Naive thymus-derived CD4-positive, alpha-beta T cell (primary cell): ENCODE measurements at regions not wholly inside any gene's neighbourhood (a gene's known extent, or its start where the extent isn't known, plus 50 kb on each side); places are given as distances from the start of the nearest gene placed in this dataset.

Experiments used
- ATAC-seq: fragments of 150-1000 bp; cut with Tn5 transposase; 2 replicates; pipeline ENCODE4 v1.10.0; 2021; ENCODE audit warnings: mild to moderate bottlenecking, moderate library complexity
- CTCF ChIA-PET: fragments of 350-600 bp; sonication (Branson Sonifier 250); formaldehyde crosslinking; loops from one replicate; lab custom pipeline; 2021; ENCODE audit warnings: antibody characterized with exemption; lab: Charles Lee
- POLR2A ChIA-PET: fragments of 350-600 bp; sonication (Branson Sonifier 250); formaldehyde crosslinking; loops from one replicate; lab custom pipeline; 2021; ENCODE audit warnings: antibody characterized with exemption, inconsistent platforms; lab: Charles Lee
- DNase-seq, 9 donors: peaks; one replicate each; pipeline versions ENCODE4 v3.0.0 to v3.0.0-alpha.2; 2020 to 2022; ENCODE audit warnings: mixed read lengths in 1 of 9
- H3K27ac ChIP-seq: one replicate; pipeline ENCODE4 v1.7.0; 2013; ENCODE audit warnings: mild to moderate bottlenecking, low read depth, low read length, moderate library complexity
- H3K27me3 ChIP-seq, 2 donors: one replicate each; pipeline ENCODE4 v1.7.0; 2013; ENCODE audit warnings: low read length in 2 of 2, mild to moderate bottlenecking in 2 of 2, moderate library complexity in 2 of 2; ENCODE audit not compliant: control insufficient read depth in 2 of 2, insufficient read depth in 2 of 2
- H3K36me3 ChIP-seq, 3 experiments: 1 replicate in 2 of 3; 2 replicates in 1 of 3; pipeline ENCODE4 v1.7.0; 2013; ENCODE audit warnings: low read length in 3 of 3, mild to moderate bottlenecking in 3 of 3, moderate library complexity in 1 of 3; ENCODE audit not compliant: insufficient read depth in 3 of 3, control insufficient read depth in 2 of 3
- H3K4me1 ChIP-seq, 2 donors: one replicate each; pipeline ENCODE4 v1.7.0; 2013; ENCODE audit warnings: low read length in 2 of 2, mild to moderate bottlenecking in 2 of 2, moderate library complexity in 1 of 2; ENCODE audit not compliant: control insufficient read depth in 2 of 2, insufficient read depth in 2 of 2
- H3K4me3 ChIP-seq: 2 replicates; pipeline ENCODE4 v1.7.0; 2013; ENCODE audit warnings: mild to moderate bottlenecking, low read length
- H3K9me3 ChIP-seq, 3 experiments: 1 replicate in 2 of 3; 2 replicates in 1 of 3; pipeline ENCODE4 v1.7.0; 2013; ENCODE audit warnings: low read length in 3 of 3; ENCODE audit not compliant: control insufficient read depth in 2 of 3
- H3K27ac Mint-ChIP-seq, 9 donors: one replicate each; pipeline ENCODE4 v1.8.0; 2020 to 2022; ENCODE audit warnings: mixed read lengths in 9 of 9, mild to moderate bottlenecking in 8 of 9, moderate library complexity in 5 of 9, inconsistent platforms in 2 of 9
- H3K27me3 Mint-ChIP-seq, 5 donors: one replicate each; pipeline ENCODE4 v1.8.0; 2021 to 2022; ENCODE audit warnings: mixed read lengths in 5 of 5, mild to moderate bottlenecking in 1 of 5
- H3K36me3 Mint-ChIP-seq, 5 donors: one replicate each; pipeline ENCODE4 v1.8.0; 2020 to 2022; ENCODE audit warnings: mixed read lengths in 5 of 5, mild to moderate bottlenecking in 3 of 5, inconsistent platforms in 1 of 5
- H3K4me1 Mint-ChIP-seq, 7 donors: one replicate each; pipeline ENCODE4 v1.8.0; 2020 to 2022; ENCODE audit warnings: mixed read lengths in 7 of 7, mild to moderate bottlenecking in 3 of 7, inconsistent platforms in 1 of 7
- H3K4me3 Mint-ChIP-seq, 10 donors: one replicate each; pipeline ENCODE4 v1.8.0; 2020 to 2022; ENCODE audit warnings: mild to moderate bottlenecking in 10 of 10, mixed read lengths in 10 of 10, moderate library complexity in 6 of 10, inconsistent platforms in 2 of 10
- H3K9me3 Mint-ChIP-seq, 11 donors: one replicate each; pipeline ENCODE4 v1.8.0; 2020 to 2022; ENCODE audit warnings: mixed read lengths in 11 of 11, mild to moderate bottlenecking in 4 of 11, inconsistent platforms in 1 of 11, moderate library complexity in 1 of 11
- intact Hi-C, 2 donors: fragments of 100-400 bp; cut with micrococcal nuclease; formaldehyde crosslinking; loops; one replicate each; pipeline ENCODE4 v1.15.1; 2023

- CTCF ChIA-PET, result no interaction called here
- H3K4me3 ChIP-seq, result no peak overlapping the region
- POLR2A ChIA-PET, result no interaction called here
- peaks cover 2 to 20% (median 11%) of the 10 kb centered on the region in 11 donors for H3K9me3 Mint-ChIP-seq
- intact Hi-C loops, result no loop called here
- H3K36me3 ChIP-seq, result no peaks in the 10 kb centered on the region
- no peak for DNase-seq
- no peak overlapping the region for H3K4me3 Mint-ChIP-seq
- peaks cover 0 to 9% (median 0%) of the 10 kb centered on the region in 3 experiments for H3K9me3 ChIP-seq
- ATAC-seq, result no peak
- H3K27ac Mint-ChIP-seq, result no peak overlapping the region
- H3K4me1 ChIP-seq, result no peaks in the 10 kb centered on the region
- peaks cover 0 to 6% (median 5%) of the 10 kb centered on the region in 5 donors for H3K36me3 Mint-ChIP-seq
- H3K27ac ChIP-seq, result no peak overlapping the region
- no peaks in the 10 kb centered on the region for H3K4me1 Mint-ChIP-seq
- H3K27me3 Mint-ChIP-seq, result peaks cover 0 to 24% (median 6%) of the 10 kb centered on the region in 5 donors
- H3K27me3 ChIP-seq, result no peaks in the 10 kb centered on the region
Measured at GRCh38 chr5:133716532-133717183, 104.3 kb upstream of the FSTL4 start.

- no peak for ATAC-seq
- CTCF ChIA-PET, result no interaction called here
Measured at GRCh38 chr5:133715616-133716015, 103.3 kb upstream of the FSTL4 start.

GRCh38 chr5:133715216-133715615, 102.9 kb upstream of the FSTL4 start:
- Histone ChIP-seq H3K4me1 (no peaks in the 10 kb centered on the region), H3K4me3 (no peak overlapping the region), H3K27ac (no peak overlapping the region), H3K9me3 (no peaks in the 10 kb centered on the region), H3K27me3 (no peaks in the 10 kb centered on the region), H3K36me3 (no peaks in the 10 kb centered on the region)
- intact Hi-C loops, result no loop called here
- CTCF ChIA-PET, result no interaction called here
- Mint-ChIP-seq H3K27me3 (peaks cover 0 to 24% (median 9%) of the 10 kb centered on the region in 5 donors), H3K4me3 (no peak overlapping the region), H3K36me3 (no peaks in the 10 kb centered on the region), H3K9me3 (peaks cover 0 to 6% (median 0%) of the 10 kb centered on the region in 11 donors), H3K4me1 (no peaks in the 10 kb centered on the region), H3K27ac (no peak overlapping the region)
- ATAC-seq (no peak), DNase-seq (no peak)
- POLR2A ChIA-PET, result no interaction called here

More at GRCh38 chr5:133715616-133716015, 103.3 kb upstream of the FSTL4 start:
- Mint-ChIP-seq H3K9me3 (peaks cover 0 to 10% (median 2%) of the 10 kb centered on the region in 11 donors), H3K4me3 (no peak overlapping the region), H3K4me1 (no peaks in the 10 kb centered on the region), H3K27me3 (peaks cover 0 to 24% (median 6%) of the 10 kb centered on the region in 5 donors), H3K27ac (no peak overlapping the region), H3K36me3 (peaks cover 0 to 3% (median under 1%) of the 10 kb centered on the region in 5 donors)
- intact Hi-C loops, result no loop called here
- no peaks in the 10 kb centered on the region for H3K4me1 ChIP-seq
- no peaks in the 10 kb centered on the region for H3K27me3 ChIP-seq
- H3K9me3 ChIP-seq, result no peaks in the 10 kb centered on the region
- DNase-seq, result no peak
- H3K4me3 ChIP-seq, result no peak overlapping the region
- H3K36me3 ChIP-seq, result no peaks in the 10 kb centered on the region
- no peak overlapping the region for H3K27ac ChIP-seq
- POLR2A ChIA-PET, result no interaction called here

GRCh38 chr5:133714161-133714915, 102.0 kb upstream of the FSTL4 start:
- no peak for DNase-seq
- ATAC-seq, result no peak
- no peaks in the 10 kb centered on the region for H3K27me3 ChIP-seq
- H3K4me1 Mint-ChIP-seq, result no peaks in the 10 kb centered on the region
- H3K9me3 ChIP-seq, result no peaks in the 10 kb centered on the region
- no peak overlapping the region for H3K27ac ChIP-seq
- peaks cover 0 to 24% (median 9%) of the 10 kb centered on the region in 5 donors for H3K27me3 Mint-ChIP-seq
- H3K36me3 Mint-ChIP-seq, result no peaks in the 10 kb centered on the region
- no peak overlapping the region for H3K4me3 Mint-ChIP-seq
- CTCF ChIA-PET, result no interaction called here
- no peak overlapping the region for H3K27ac Mint-ChIP-seq
- intact Hi-C loops, result no loop called here
- H3K36me3 ChIP-seq, result no peaks in the 10 kb centered on the region
- no peaks in the 10 kb centered on the region for H3K9me3 Mint-ChIP-seq
- POLR2A ChIA-PET, result no interaction called here
- H3K4me1 ChIP-seq, result no peaks in the 10 kb centered on the region
- H3K4me3 ChIP-seq, result no peak overlapping the region

GRCh38 chr5:133713751-133714150, 101.4 kb upstream of the FSTL4 start:
- H3K9me3 Mint-ChIP-seq, result no peaks in the 10 kb centered on the region
- peaks cover 0 to 24% (median 9%) of the 10 kb centered on the region in 5 donors for H3K27me3 Mint-ChIP-seq
- H3K36me3 Mint-ChIP-seq, result no peaks in the 10 kb centered on the region
- Histone ChIP-seq H3K27me3 (no peaks in the 10 kb centered on the region), H3K4me3 (no peak overlapping the region), H3K27ac (no peak overlapping the region), H3K4me1 (no peaks in the 10 kb centered on the region), H3K9me3 (no peaks in the 10 kb centered on the region), H3K36me3 (no peaks in the 10 kb centered on the region)
- H3K27ac Mint-ChIP-seq, result no peak overlapping the region
- ChIA-PET POLR2A (no interaction called here), CTCF (no interaction called here)
- no peak overlapping the region for H3K4me3 Mint-ChIP-seq
- DNase-seq (no peak), ATAC-seq (no peak)
- no peaks in the 10 kb centered on the region for H3K4me1 Mint-ChIP-seq
- intact Hi-C loops, result no loop called here

- H3K27me3 Mint-ChIP-seq, result peaks cover 0 to 19% (median 9%) of the 10 kb centered on the region in 5 donors
- no peak overlapping the region for H3K4me3 Mint-ChIP-seq
- Histone ChIP-seq H3K36me3 (no peaks in the 10 kb centered on the region), H3K4me3 (no peak overlapping the region), H3K27ac (no peak overlapping the region), H3K27me3 (no peaks in the 10 kb centered on the region), H3K9me3 (no peaks in the 10 kb centered on the region), H3K4me1 (no peaks in the 10 kb centered on the region)
- ATAC-seq, result no peak
- H3K4me1 Mint-ChIP-seq, result no peaks in the 10 kb centered on the region
- intact Hi-C loops, result no loop called here
- H3K27ac Mint-ChIP-seq, result no peak overlapping the region
- DNase-seq, result no peak
- ChIA-PET CTCF (no interaction called here), POLR2A (no interaction called here)
- H3K36me3 Mint-ChIP-seq, result no peaks in the 10 kb centered on the region
- no peaks in the 10 kb centered on the region for H3K9me3 Mint-ChIP-seq
Measured at GRCh38 chr5:133713209-133713608, 100.9 kb upstream of the FSTL4 start.

- H3K4me3 ChIP-seq, result no peak overlapping the region
- POLR2A ChIA-PET, result no interaction called here
- no peaks in the 10 kb centered on the region for H3K36me3 Mint-ChIP-seq
- no peak overlapping the region for H3K4me3 Mint-ChIP-seq
- DNase-seq (no peak), ATAC-seq (no peak)
- H3K36me3 ChIP-seq, result no peaks in the 10 kb centered on the region
- H3K4me1 ChIP-seq, result no peaks in the 10 kb centered on the region
- no peaks in the 10 kb centered on the region for H3K9me3 ChIP-seq
- no peak overlapping the region for H3K27ac Mint-ChIP-seq
- CTCF ChIA-PET, result no interaction called here
- no peaks in the 10 kb centered on the region for H3K4me1 Mint-ChIP-seq
- no peaks in the 10 kb centered on the region for H3K27me3 ChIP-seq
- no peaks in the 10 kb centered on the region for H3K9me3 Mint-ChIP-seq
- H3K27ac ChIP-seq, result no peak overlapping the region
- intact Hi-C loops, result no loop called here
- H3K27me3 Mint-ChIP-seq, result peaks cover 0 to 14% (median 6%) of the 10 kb centered on the region in 5 donors
Measured at GRCh38 chr5:133712562-133712961, 100.2 kb upstream of the FSTL4 start.
